H1 (cell line): ENCODE measurements at regions not wholly inside any gene's neighbourhood (a gene's known extent, or its start where the extent isn't known, plus 50 kb on each side); places are given as distances from the start of the nearest gene placed in this dataset.

Experiments used
- BRCA1 ChIP-seq: IDR thresholded peaks from 2 replicates; pipeline ENCODE4 v1.6.1; 2012; ENCODE audit warnings: low read depth, low read length, improper control_type of control experiment
- CHD2 ChIP-seq: IDR thresholded peaks from 2 replicates; pipeline ENCODE4 v1.6.1; 2012; ENCODE audit warnings: low read length, improper control_type of control experiment
- EP300 ChIP-seq, 2 experiments: IDR thresholded peaks; 1 replicate in 1 of 2; 2 replicates in 1 of 2; pipeline ENCODE4 v1.6.1; 2011 to 2012; ENCODE audit warnings: low read depth in 2 of 2, low read length in 2 of 2, mild to moderate bottlenecking in 2 of 2, borderline replicate concordance in 1 of 2, inconsistent platforms in 1 of 2, moderate library complexity in 1 of 2
- EZH2 ChIP-seq: fragments of 200-600 bp; sonication (generic); IDR thresholded peaks from 2 replicates; pipeline ENCODE4 v1.7.1; 2012; ENCODE audit warnings: low read depth, mild to moderate bottlenecking, moderate library complexity, low read length, inconsistent platforms; ENCODE audit not compliant: severe bottlenecking
- FOSL1 ChIP-seq: IDR thresholded peaks from 2 replicates; pipeline ENCODE4 v1.6.1; 2011; ENCODE audit warnings: mild to moderate bottlenecking, low read depth, low read length, moderate library complexity; ENCODE audit not compliant: insufficient read depth
- GTF2F1 ChIP-seq: IDR thresholded peaks from 2 replicates; pipeline ENCODE4 v1.6.1; 2012; ENCODE audit warnings: low read depth, low read length, improper control_type of control experiment, borderline replicate concordance
- NANOG ChIP-seq: IDR thresholded peaks from 2 replicates; pipeline ENCODE4 v1.6.1; 2011; ENCODE audit warnings: low read length, low read depth, mild to moderate bottlenecking, inconsistent platforms; ENCODE audit not compliant: insufficient read depth, poor library complexity, severe bottlenecking
- POLR2A ChIP-seq, 2 experiments: IDR thresholded peaks; 1 replicate in 1 of 2; 2 replicates in 1 of 2; pipeline ENCODE4 v1.6.1; 2011; ENCODE audit warnings: low read depth in 2 of 2, low read length in 2 of 2, mild to moderate bottlenecking in 2 of 2; ENCODE audit errors: control extremely low read depth in 1 of 2
- RXRA ChIP-seq: IDR thresholded peaks from 2 replicates; pipeline ENCODE4 v1.6.1; 2011; ENCODE audit warnings: low read depth, mild to moderate bottlenecking, low read length, moderate library complexity; ENCODE audit not compliant: insufficient read depth
- TAF1 ChIP-seq: IDR thresholded peaks from 2 replicates; pipeline ENCODE4 v1.6.1; 2011; ENCODE audit warnings: mild to moderate bottlenecking, low read depth, low read length
- ZNF274 ChIP-seq: IDR thresholded peaks from 2 replicates; pipeline ENCODE4 v1.7.0; 2012; ENCODE audit warnings: low read length, borderline replicate concordance; ENCODE audit errors: extremely low read depth
- TF ChIP-seq, protein P1 (sequence below), 3 experiments: IDR thresholded peaks; 1 replicate in 2 of 3; 2 replicates in 1 of 3; pipeline versions ENCODE4 v1.5.1 to v1.6.1; 2011; ENCODE audit warnings: low read length in 3 of 3, mild to moderate bottlenecking in 3 of 3, inconsistent platforms in 2 of 3, low read depth in 1 of 3, moderate library complexity in 1 of 3; ENCODE audit not compliant: insufficient read depth in 1 of 3; ENCODE audit errors: control extremely low read depth in 1 of 3
- TF ChIP-seq, protein P2 (sequence below): IDR thresholded peaks from 2 replicates; pipeline ENCODE4 v1.6.1; 2012; ENCODE audit warnings: inconsistent platforms

DNA sequence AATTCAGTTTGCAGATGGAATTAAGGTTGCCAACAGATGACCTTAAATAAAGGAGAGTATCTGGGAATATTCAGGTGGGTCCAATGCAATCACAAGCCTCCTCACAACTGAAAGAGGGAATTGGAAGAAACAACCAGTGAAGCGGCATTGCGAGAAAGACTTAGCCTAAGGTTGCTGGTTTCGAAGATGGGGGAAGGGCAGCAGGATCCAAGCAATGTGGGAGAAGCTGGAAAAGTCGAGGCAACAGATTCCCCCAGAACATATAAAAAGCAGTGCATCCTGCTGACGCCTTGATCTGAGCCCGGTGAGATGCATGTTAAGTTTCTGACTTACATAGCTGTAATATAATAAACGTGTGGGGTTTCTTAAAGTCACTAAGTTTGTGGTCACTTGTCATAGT, 162.5 kb downstream of the NDUFA10 start:
- TF ChIP-seq BRCA1 (no peak), RXRA (no peak), NANOG (no peak), CHD2 (no peak), GTF2F1 (no peak), EZH2 (no peak), ZNF274 (no peak), POLR2A (IDR thresholded peaks at IDR 0.05; ENCODE audit: control extremely low read depth in 1 of 2, low read depth in 2 of 2, low read length in 2 of 2) (no peak), EP300 (IDR thresholded peaks at IDR 0.05; ENCODE audit: borderline replicate concordance in 1 of 2, low read depth in 2 of 2, low read length in 2 of 2) (no peak), TAF1 (no peak), FOSL1 (no peak)
- TF ChIP-seq, protein P1, sequence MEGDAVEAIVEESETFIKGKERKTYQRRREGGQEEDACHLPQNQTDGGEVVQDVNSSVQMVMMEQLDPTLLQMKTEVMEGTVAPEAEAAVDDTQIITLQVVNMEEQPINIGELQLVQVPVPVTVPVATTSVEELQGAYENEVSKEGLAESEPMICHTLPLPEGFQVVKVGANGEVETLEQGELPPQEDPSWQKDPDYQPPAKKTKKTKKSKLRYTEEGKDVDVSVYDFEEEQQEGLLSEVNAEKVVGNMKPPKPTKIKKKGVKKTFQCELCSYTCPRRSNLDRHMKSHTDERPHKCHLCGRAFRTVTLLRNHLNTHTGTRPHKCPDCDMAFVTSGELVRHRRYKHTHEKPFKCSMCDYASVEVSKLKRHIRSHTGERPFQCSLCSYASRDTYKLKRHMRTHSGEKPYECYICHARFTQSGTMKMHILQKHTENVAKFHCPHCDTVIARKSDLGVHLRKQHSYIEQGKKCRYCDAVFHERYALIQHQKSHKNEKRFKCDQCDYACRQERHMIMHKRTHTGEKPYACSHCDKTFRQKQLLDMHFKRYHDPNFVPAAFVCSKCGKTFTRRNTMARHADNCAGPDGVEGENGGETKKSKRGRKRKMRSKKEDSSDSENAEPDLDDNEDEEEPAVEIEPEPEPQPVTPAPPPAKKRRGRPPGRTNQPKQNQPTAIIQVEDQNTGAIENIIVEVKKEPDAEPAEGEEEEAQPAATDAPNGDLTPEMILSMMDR (IDR thresholded peaks at IDR 0.05; ENCODE audit: control extremely low read depth in 1 of 3, insufficient read depth in 1 of 3, low read depth in 1 of 3, low read length in 3 of 3), result no peak
- TF ChIP-seq, protein P2, sequence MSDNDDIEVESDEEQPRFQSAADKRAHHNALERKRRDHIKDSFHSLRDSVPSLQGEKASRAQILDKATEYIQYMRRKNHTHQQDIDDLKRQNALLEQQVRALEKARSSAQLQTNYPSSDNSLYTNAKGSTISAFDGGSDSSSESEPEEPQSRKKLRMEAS, result no peak
